NCI-H446 treated with DMSO at 0.1 percent for 48 hours (cell line): ENCODE measurements at regions not wholly inside any gene's neighbourhood (a gene's known extent, or its start where the extent isn't known, plus 50 kb on each side); places are given as distances from the start of the nearest gene placed in this dataset.
"Not testable (repeated sequence)": the region's sequence is repeated elsewhere in the genome, so short reads cannot be mapped to it uniquely, and the experiment has no call there.

Experiments
- DNase-seq: peaks from one replicate; lab custom pipeline; 2025; lab: John Stamatoyannopoulos, UW

- no peak for DNase-seq
These were observed 126.1 kb downstream of the PPIAL4G start for GRCh38 chr1:148357037-148357436.

GRCh38 chr1:148355976-148356375 lies 127.1 kb downstream of the PPIAL4G start:
- DNase-seq: no peak

- DNase-seq: no peak
These were observed 128.2 kb downstream of the PPIAL4G start for GRCh38 chr1:148354913-148355308.

GRCh38 chr1:148354284-148354912 lies 128.7 kb downstream of the PPIAL4G start:
- no peak for DNase-seq

GRCh38 chr1:148353461-148354283 lies 129.4 kb downstream of the PPIAL4G start:
- DNase-seq: no peak

GRCh38 chr1:148352470-148353053 lies 130.5 kb downstream of the PPIAL4G start:
- DNase-seq: no peak

- no peak for DNase-seq
These were observed 135.3 kb downstream of the PPIAL4G start for GRCh38 chr1:148347781-148348180.

- not testable (repeated sequence) for DNase-seq
These were observed 137.4 kb downstream of the PPIAL4G start for GRCh38 chr1:148345659-148346151.

- not testable (repeated sequence) for DNase-seq
These were observed 138.5 kb downstream of the PPIAL4G start for GRCh38 chr1:148344651-148345050.

- DNase-seq: not testable (repeated sequence)
These were observed 141.4 kb downstream of the PPIAL4G start for GRCh38 chr1:148341729-148342128.

GRCh38 chr1:148336121-148336918 lies 146.8 kb downstream of the PPIAL4G start:
- not testable (repeated sequence) for DNase-seq

GRCh38 chr1:148334339-148335130 lies 148.6 kb downstream of the PPIAL4G start:
- peak; percentile 65 for DNase-seq

GRCh38 chr1:148333875-148334338 lies 149.2 kb downstream of the PPIAL4G start:
- no peak for DNase-seq

GRCh38 chr1:148328884-148329283 lies 154.2 kb downstream of the PPIAL4G start:
- no peak for DNase-seq

- not testable (repeated sequence) for DNase-seq
These were observed 158.1 kb downstream of the PPIAL4G start for GRCh38 chr1:148325031-148325430.

- DNase-seq: not testable (repeated sequence)
These were observed 158.6 kb downstream of the PPIAL4G start for GRCh38 chr1:148324465-148324864.

- DNase-seq: not testable (repeated sequence)
These were observed 163.0 kb downstream of the PPIAL4G start for GRCh38 chr1:148320079-148320478.

- no peak for DNase-seq
These were observed 164.2 kb downstream of the PPIAL4G start for GRCh38 chr1:148318904-148319242.

- no peak for DNase-seq
These were observed 164.8 kb downstream of the PPIAL4G start for GRCh38 chr1:148318123-148318903.

GRCh38 chr1:148317288-148317985 lies 165.4 kb upstream of the NBPF11 start:
- no peak for DNase-seq
